HG03354 (cell line): ENCODE measurements at regions not wholly inside any gene's neighbourhood (a gene's known extent, or its start where the extent isn't known, plus 50 kb on each side); places are given as distances from the start of the nearest gene placed in this dataset.
"Not testable (repeated sequence)": the region's sequence is repeated elsewhere in the genome, so short reads cannot be mapped to it uniquely, and the experiment has no call there.

Experiments used
- ATAC-seq: cut with Tn5 transposase; IDR thresholded peaks from one replicate; pipeline ENCODE4 v1.9.1; 2021; ENCODE audit warnings: mild to moderate bottlenecking; ENCODE audit not compliant: unreplicated experiment, poor library complexity, severe bottlenecking

GRCh38 chr4:56158483-56158882 is 209.7 kb downstream of the CEP135 start:
- ATAC-seq, result no peak

- ATAC-seq, result no peak
These were observed 207.4 kb downstream of the CEP135 start for GRCh38 chr4:56156141-56156540.

GRCh38 chr4:56155432-56155831 is 206.7 kb downstream of the CEP135 start:
- no peak for ATAC-seq

- ATAC-seq, result no peak
These were observed 200.8 kb downstream of the CEP135 start for GRCh38 chr4:56149591-56149990.

- ATAC-seq, result no peak
These were observed 199.7 kb downstream of the CEP135 start for GRCh38 chr4:56148428-56148827.

- no peak for ATAC-seq
These were observed 198.6 kb downstream of the CEP135 start for GRCh38 chr4:56147371-56147770.

- ATAC-seq, result no peak
These were observed 198.2 kb downstream of the CEP135 start for GRCh38 chr4:56146956-56147355.

GRCh38 chr4:56142088-56142487 is 193.3 kb downstream of the CEP135 start:
- no peak for ATAC-seq

- no peak for ATAC-seq
These were observed 190.6 kb downstream of the CEP135 start for GRCh38 chr4:56139241-56139827.

- ATAC-seq, result not testable (repeated sequence)
These were observed 186.1 kb downstream of the CEP135 start for GRCh38 chr4:56134834-56135233.

GRCh38 chr4:56134266-56134665 is 185.5 kb downstream of the CEP135 start:
- ATAC-seq, result no peak

- ATAC-seq, result no peak
These were observed 184.1 kb downstream of the CEP135 start for GRCh38 chr4:56132835-56133234.

- ATAC-seq, result not testable (repeated sequence)
These were observed 183.4 kb downstream of the CEP135 start for GRCh38 chr4:56132188-56132587.

GRCh38 chr4:56130606-56131155 is 181.9 kb downstream of the CEP135 start:
- no peak for ATAC-seq

- peak; percentile 73 for ATAC-seq
These were observed 180.7 kb downstream of the CEP135 start for GRCh38 chr4:56129431-56129861.

- no peak for ATAC-seq
These were observed 179.5 kb downstream of the CEP135 start for GRCh38 chr4:56128213-56128612.

GRCh38 chr4:56127716-56128115 is 179.0 kb downstream of the CEP135 start:
- no peak for ATAC-seq

GRCh38 chr4:56123547-56123946 is 174.8 kb downstream of the CEP135 start:
- ATAC-seq, result no peak

- ATAC-seq, result no peak
These were observed 174.3 kb downstream of the CEP135 start for GRCh38 chr4:56123051-56123450.

- ATAC-seq, result no peak
These were observed 170.1 kb downstream of the CEP135 start for GRCh38 chr4:56118845-56119244.

- no peak for ATAC-seq
These were observed 169.3 kb downstream of the CEP135 start for GRCh38 chr4:56118055-56118454.

- no peak for ATAC-seq
These were observed 167.2 kb downstream of the CEP135 start for GRCh38 chr4:56115898-56116297.
